Sigmoid colon (tissue), 6 donors: ENCODE measurements at regions not wholly inside any gene's neighbourhood (a gene's known extent, or its start where the extent isn't known, plus 50 kb on each side); places are given as distances from the start of the nearest gene placed in this dataset.

Experiments
- DNase-seq: peaks from one replicate; pipeline ENCODE4 v3.0.0-alpha.2; 2019
- H3K27ac ChIP-seq, 4 donors: fragments of 200-600 bp; sonication (generic); one replicate each; pipeline ENCODE4 v1.5.1; 2016 to 2019; ENCODE audit warnings: mild to moderate bottlenecking in 1 of 4
- H3K27me3 ChIP-seq, 3 donors: fragments of 200-600 bp; sonication (generic); one replicate each; pipeline ENCODE4 v1.5.1; 2019; ENCODE audit warnings: mild to moderate bottlenecking in 1 of 3
- H3K36me3 ChIP-seq, 4 donors: fragments of 200-600 bp; sonication (generic); one replicate each; pipeline ENCODE4 v1.5.1; 2016 to 2019
- H3K4me1 ChIP-seq, 4 donors: fragments of 200-600 bp; sonication (generic); one replicate each; pipeline ENCODE4 v1.5.1; 2017 to 2019
- H3K4me3 ChIP-seq, 4 donors: fragments of 200-600 bp; sonication (generic); one replicate each; pipeline ENCODE4 v1.5.1; 2017 to 2019; ENCODE audit warnings: mild to moderate bottlenecking in 2 of 4, moderate library complexity in 1 of 4
- H3K9me3 ChIP-seq, 4 donors: fragments of 200-600 bp in 3 of 4; sonication (generic) in 3 of 4; one replicate each; pipeline versions ENCODE4 v1.5.1 to v1.6.1; 2013 to 2019
- EP300 ChIP-seq, 4 donors: sonication (generic); formaldehyde crosslinking; IDR thresholded peaks; one replicate each; pipeline ENCODE4 v1.6.1; 2017; ENCODE audit warnings: antibody characterized with exemption in 4 of 4
- POLR2A ChIP-seq, 2 donors: fragments of 450-650 bp; IDR thresholded peaks; one replicate each; pipeline ENCODE4 v1.6.1; 2016; ENCODE audit warnings: antibody characterized with exemption in 2 of 2, mild to moderate bottlenecking in 2 of 2, moderate library complexity in 2 of 2
- POLR2AphosphoS5 ChIP-seq, 4 donors: sonication (generic); formaldehyde crosslinking; IDR thresholded peaks; one replicate each; pipeline ENCODE4 v1.6.1; 2017; ENCODE audit warnings: antibody characterized with exemption in 4 of 4
- WGBS, 2 donors: extraction: QIAGEN DNeasy Blood & Tissue Kit; methylation state at CpG; one replicate each; pipeline ENCODE4 v1.1.7; 2013; 5-methylcytosine and 5-hydroxymethylcytosine counted together
- intact Hi-C: fragments of 100-400 bp; cut with DNase I; formaldehyde crosslinking; loops from one replicate; pipeline ENCODE4 v1.15.1; 2023
- TF ChIP-seq, protein P1 (sequence below), 4 experiments: fragments of 450-650 bp in 3 of 4; fragments of 200-600 bp in 1 of 4; IDR thresholded peaks; one replicate each; pipeline ENCODE4 v1.5.1; 2016 to 2019; ENCODE audit warnings: antibody characterized with exemption in 4 of 4, mild to moderate bottlenecking in 3 of 4, moderate library complexity in 2 of 4
- donor health status: healthy with polysubstance abuse.
- donor health status: healthy.

DNA sequence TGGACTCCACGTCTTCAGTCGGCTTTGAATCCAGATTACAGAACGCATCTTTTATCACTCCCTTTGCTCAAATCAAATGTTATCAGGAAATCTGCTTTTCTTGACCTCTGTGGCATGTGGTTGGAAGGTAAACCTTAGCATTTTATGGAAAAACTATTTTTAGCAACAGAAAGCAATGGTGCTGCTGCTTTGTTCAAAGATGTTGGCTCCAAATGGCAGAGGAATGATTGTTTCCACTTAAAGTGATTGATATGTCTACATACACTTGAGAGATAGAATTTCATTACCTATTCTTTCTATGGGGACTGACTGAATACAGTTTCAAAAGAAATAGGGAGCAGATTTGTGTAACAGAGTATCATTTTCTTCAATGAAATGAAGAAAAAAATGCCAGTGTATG lies 761.2 kb downstream of the NOVA1 start:
- TF ChIP-seq, protein P1, sequence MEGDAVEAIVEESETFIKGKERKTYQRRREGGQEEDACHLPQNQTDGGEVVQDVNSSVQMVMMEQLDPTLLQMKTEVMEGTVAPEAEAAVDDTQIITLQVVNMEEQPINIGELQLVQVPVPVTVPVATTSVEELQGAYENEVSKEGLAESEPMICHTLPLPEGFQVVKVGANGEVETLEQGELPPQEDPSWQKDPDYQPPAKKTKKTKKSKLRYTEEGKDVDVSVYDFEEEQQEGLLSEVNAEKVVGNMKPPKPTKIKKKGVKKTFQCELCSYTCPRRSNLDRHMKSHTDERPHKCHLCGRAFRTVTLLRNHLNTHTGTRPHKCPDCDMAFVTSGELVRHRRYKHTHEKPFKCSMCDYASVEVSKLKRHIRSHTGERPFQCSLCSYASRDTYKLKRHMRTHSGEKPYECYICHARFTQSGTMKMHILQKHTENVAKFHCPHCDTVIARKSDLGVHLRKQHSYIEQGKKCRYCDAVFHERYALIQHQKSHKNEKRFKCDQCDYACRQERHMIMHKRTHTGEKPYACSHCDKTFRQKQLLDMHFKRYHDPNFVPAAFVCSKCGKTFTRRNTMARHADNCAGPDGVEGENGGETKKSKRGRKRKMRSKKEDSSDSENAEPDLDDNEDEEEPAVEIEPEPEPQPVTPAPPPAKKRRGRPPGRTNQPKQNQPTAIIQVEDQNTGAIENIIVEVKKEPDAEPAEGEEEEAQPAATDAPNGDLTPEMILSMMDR (IDR thresholded peaks at IDR 0.05) = no peak
- TF ChIP-seq POLR2A (IDR thresholded peaks at IDR 0.05) (no peak), EP300 (IDR thresholded peaks at IDR 0.05) (no peak), POLR2AphosphoS5 (IDR thresholded peaks at IDR 0.05) (no peak)
- H3K4me3 ChIP-seq = no peak overlapping the region
- no peaks in the 10 kb centered on the region for H3K27me3 ChIP-seq
- intact Hi-C loops = no loop called here
- H3K36me3 ChIP-seq = no peaks in the 10 kb centered on the region
- H3K4me1 ChIP-seq = peaks cover 0 to 7% (median 0%) of the 10 kb centered on the region in 4 donors
- H3K27ac ChIP-seq = no peak overlapping the region
- DNase-seq = no peak
- WGBS, 2 donors = 72 to 74% methylated on average over 3 of the region's 3 CpGs
- H3K9me3 ChIP-seq = no peaks in the 10 kb centered on the region

DNA sequence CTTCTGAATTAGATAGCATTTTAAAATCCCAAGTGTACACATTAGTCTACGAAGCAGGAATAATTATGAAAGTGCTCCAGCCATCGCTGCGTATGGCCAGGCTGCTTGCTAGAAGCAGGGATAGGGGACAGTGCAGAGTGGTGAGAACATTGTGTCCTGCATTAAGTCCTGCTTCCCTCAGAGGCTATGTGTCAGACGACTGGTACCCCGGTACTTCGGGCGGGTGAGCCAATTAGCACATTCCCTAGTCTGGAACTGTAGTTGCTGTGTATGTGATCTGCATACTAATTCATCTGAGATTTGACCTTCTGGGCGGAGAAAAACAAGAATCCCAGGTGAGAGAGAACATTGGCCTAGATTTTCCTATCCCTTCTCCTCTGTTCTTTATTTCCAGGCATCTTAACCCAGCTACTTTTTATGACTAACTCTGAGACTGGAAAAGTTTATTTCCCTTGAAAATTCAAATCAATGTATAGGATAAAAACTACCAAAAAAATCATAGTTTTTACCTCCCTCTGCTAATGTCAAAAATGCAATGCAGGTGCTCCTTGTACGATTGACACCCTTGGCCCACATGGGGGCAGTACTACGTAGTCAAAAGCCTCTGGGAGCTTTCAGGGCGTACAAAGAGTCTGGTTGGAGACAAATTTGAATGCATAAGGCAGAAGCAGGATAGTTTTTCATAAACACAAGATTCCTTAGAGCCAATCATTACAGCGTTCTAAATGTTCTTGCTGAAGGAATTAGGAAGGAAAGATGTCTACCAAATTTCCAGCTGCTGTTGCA lies 764.3 kb downstream of the NOVA1 start:
- Histone ChIP-seq H3K4me3 (no peak overlapping the region), H3K9me3 (no peaks in the 10 kb centered on the region), H3K4me1 (peaks cover 0 to 7% (median 0%) of the 10 kb centered on the region in 4 donors), H3K36me3 (no peaks in the 10 kb centered on the region), H3K27me3 (no peaks in the 10 kb centered on the region), H3K27ac (no peak overlapping the region)
- TF ChIP-seq POLR2A (IDR thresholded peaks at IDR 0.05) (no peak), POLR2AphosphoS5 (IDR thresholded peaks at IDR 0.05) (no peak), EP300 (IDR thresholded peaks at IDR 0.05) (no peak)
- TF ChIP-seq, protein P1 (IDR thresholded peaks at IDR 0.05) = peak in 3 of 4 experiments; percentile 19 to 58 (median 27)
- intact Hi-C loops = loop anchor here (5.0 kb wide), 1 partner anchor 1149 kb away; no protein-coding TSS in a partner anchor
- DNase-seq = no peak
- 60 to 61% methylated on average over 12 of the region's 12 CpGs for WGBS, 2 donors

DNA sequence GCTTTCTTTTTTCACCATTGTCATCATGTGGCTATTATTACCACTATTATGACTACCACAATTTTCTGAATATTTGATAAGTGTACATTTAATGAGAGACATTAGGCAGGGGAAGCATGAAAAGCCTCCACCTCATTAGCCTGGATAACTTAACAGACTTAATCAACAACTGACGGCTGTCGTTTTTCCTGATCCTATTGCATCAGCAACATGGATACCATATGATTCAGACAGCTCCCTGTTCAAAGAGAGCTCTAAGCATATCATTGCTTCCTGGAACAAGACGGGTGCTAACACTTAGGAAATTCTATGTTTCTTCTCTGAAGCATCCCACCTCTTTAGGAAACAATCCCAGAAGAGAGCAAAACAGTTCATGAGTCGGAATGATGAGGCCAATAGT lies 765.2 kb downstream of the NOVA1 start:
- Histone ChIP-seq H3K27ac (no peak overlapping the region), H3K4me1 (peaks cover 0 to 7% (median 0%) of the 10 kb centered on the region in 4 donors), H3K27me3 (no peaks in the 10 kb centered on the region), H3K9me3 (no peaks in the 10 kb centered on the region), H3K36me3 (no peaks in the 10 kb centered on the region), H3K4me3 (no peak overlapping the region)
- intact Hi-C loops = loop anchor here (5.0 kb wide), 1 partner anchor 1150 kb away; no protein-coding TSS in a partner anchor
- no peak for DNase-seq
- WGBS, 2 donors = 66 to 76% methylated on average over 4 of the region's 4 CpGs
- TF ChIP-seq, protein P1 (IDR thresholded peaks at IDR 0.05) = no peak
- TF ChIP-seq POLR2AphosphoS5 (IDR thresholded peaks at IDR 0.05) = no peak
- no peak for TF ChIP-seq POLR2A (IDR thresholded peaks at IDR 0.05)
- TF ChIP-seq EP300 (IDR thresholded peaks at IDR 0.05) = no peak

DNA sequence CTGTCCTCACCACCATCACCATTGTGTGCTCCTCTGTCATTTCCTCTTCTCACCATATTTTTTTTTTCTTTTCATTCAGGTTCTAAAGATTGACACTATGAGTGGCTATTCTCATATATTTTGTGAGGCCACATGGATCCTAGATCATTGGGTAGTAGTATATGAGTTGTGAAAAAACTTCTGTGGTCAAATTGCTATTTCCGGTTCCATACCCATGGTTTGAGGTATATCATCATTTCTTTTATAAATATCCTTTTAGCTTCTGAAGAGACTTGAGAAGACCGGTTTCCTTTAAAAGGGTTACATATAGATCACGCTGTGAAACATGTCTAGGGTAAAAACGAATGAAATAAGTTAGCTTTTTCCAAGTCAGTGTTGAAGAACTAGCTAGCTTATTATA lies 769.3 kb downstream of the NOVA1 start:
- no peak for DNase-seq
- Histone ChIP-seq H3K9me3 (no peaks in the 10 kb centered on the region), H3K36me3 (no peaks in the 10 kb centered on the region), H3K4me1 (no peaks in the 10 kb centered on the region), H3K27ac (no peak overlapping the region), H3K27me3 (no peaks in the 10 kb centered on the region), H3K4me3 (no peak overlapping the region)
- 94% methylated on average over 4 of the region's 4 CpGs for WGBS, 2 donors
- TF ChIP-seq POLR2AphosphoS5 (IDR thresholded peaks at IDR 0.05) = no peak
- TF ChIP-seq, protein P1 (IDR thresholded peaks at IDR 0.05) = no peak
- TF ChIP-seq EP300 (IDR thresholded peaks at IDR 0.05) = no peak
- intact Hi-C loops = no loop called here
